ENCODE measurements at regions not wholly inside any gene's neighbourhood (a gene's known extent, or its start where the extent isn't known, plus 50 kb on each side); places are given as distances from the start of the nearest gene placed in this dataset.

- TF ChIP-seq CTCF (IDR thresholded peaks at IDR 0.05; ENCODE audit: unreplicated experiment): no peak
- H3K27ac Mint-ChIP-seq (ENCODE audit: low read depth, unreplicated experiment): no peak overlapping the region
- no peaks in the 10 kb centered on the region for H3K36me3 Mint-ChIP-seq (ENCODE audit: insufficient read depth, unreplicated experiment)
- intact Hi-C loops (cut with micrococcal nuclease): no loop called here
- ChIA-PET CTCF (no interaction called here), POLR2A (no interaction called here)
- DNase-seq (ENCODE audit: unreplicated experiment): no peak
- no peaks in the 10 kb centered on the region for H3K27me3 Mint-ChIP-seq (ENCODE audit: insufficient read depth, unreplicated experiment)
- no peak overlapping the region for H3K4me3 Mint-ChIP-seq (ENCODE audit: unreplicated experiment)
- H3K9me3 Mint-ChIP-seq (ENCODE audit: unreplicated experiment): no peaks in the 10 kb centered on the region
- H3K4me1 Mint-ChIP-seq (ENCODE audit: insufficient read depth, unreplicated experiment): peaks cover 16% of the 10 kb centered on the region
- no TSS peak for BruUV-seq (replicated peaks)
Measured at GRCh38 chr13:50587115-50587514, 256.4 kb downstream of the DLEU7 start.

- POLR2A ChIA-PET: no interaction called here
- Mint-ChIP-seq H3K4me1 (ENCODE audit: insufficient read depth, unreplicated experiment) (peaks cover 16% of the 10 kb centered on the region), H3K27ac (ENCODE audit: low read depth, unreplicated experiment) (no peak overlapping the region), H3K4me3 (ENCODE audit: unreplicated experiment) (no peak overlapping the region), H3K27me3 (ENCODE audit: insufficient read depth, unreplicated experiment) (no peaks in the 10 kb centered on the region), H3K36me3 (ENCODE audit: insufficient read depth, unreplicated experiment) (no peaks in the 10 kb centered on the region), H3K9me3 (ENCODE audit: unreplicated experiment) (no peaks in the 10 kb centered on the region)
- CTCF ChIA-PET: interaction anchor here (0.6 kb wide), 1 partner anchor 212 kb away, joined by 3 read pairs; no protein-coding TSS in a partner anchor
- no peak for DNase-seq (ENCODE audit: unreplicated experiment)
- no TSS peak for BruUV-seq (replicated peaks)
- no peak for TF ChIP-seq CTCF (IDR thresholded peaks at IDR 0.05; ENCODE audit: unreplicated experiment)
- intact Hi-C loops (cut with micrococcal nuclease): no loop called here
Measured at GRCh38 chr13:50587645-50588373, 255.7 kb downstream of the DLEU7 start.

GRCh38 chr13:50588491-50589130, 254.9 kb downstream of the DLEU7 start:
- no peak for TF ChIP-seq CTCF (IDR thresholded peaks at IDR 0.05; ENCODE audit: unreplicated experiment)
- H3K27me3 Mint-ChIP-seq (ENCODE audit: insufficient read depth, unreplicated experiment): no peaks in the 10 kb centered on the region
- DNase-seq (ENCODE audit: unreplicated experiment): no peak
- ChIA-PET POLR2A (no interaction called here), CTCF (interaction anchor here (1.1 kb wide), 1 partner anchor 105 kb away, joined by 3 read pairs; no protein-coding TSS in a partner anchor)
- intact Hi-C loops (cut with micrococcal nuclease): no loop called here
- peaks cover 16% of the 10 kb centered on the region for H3K4me1 Mint-ChIP-seq (ENCODE audit: insufficient read depth, unreplicated experiment)
- peak overlapping the region; percentile 64 for H3K27ac Mint-ChIP-seq (ENCODE audit: low read depth, unreplicated experiment)
- no TSS peak for BruUV-seq (replicated peaks)
- H3K9me3 Mint-ChIP-seq (ENCODE audit: unreplicated experiment): no peaks in the 10 kb centered on the region
- H3K36me3 Mint-ChIP-seq (ENCODE audit: insufficient read depth, unreplicated experiment): no peaks in the 10 kb centered on the region
- no peak overlapping the region for H3K4me3 Mint-ChIP-seq (ENCODE audit: unreplicated experiment)

GRCh38 chr13:50589139-50589538, 254.4 kb downstream of the DLEU7 start:
- H3K27me3 Mint-ChIP-seq (ENCODE audit: insufficient read depth, unreplicated experiment): no peaks in the 10 kb centered on the region
- H3K4me1 Mint-ChIP-seq (ENCODE audit: insufficient read depth, unreplicated experiment): peaks cover 16% of the 10 kb centered on the region
- ChIA-PET CTCF (interaction anchor here (1.1 kb wide), 1 partner anchor 104 kb away, joined by 3 read pairs; no protein-coding TSS in a partner anchor), POLR2A (interaction anchor here (1.1 kb wide), 1 partner anchor 167 kb away, joined by 3 read pairs; no protein-coding TSS in a partner anchor)
- intact Hi-C loops (cut with micrococcal nuclease): no loop called here
- H3K4me3 Mint-ChIP-seq (ENCODE audit: unreplicated experiment): no peak overlapping the region
- H3K36me3 Mint-ChIP-seq (ENCODE audit: insufficient read depth, unreplicated experiment): no peaks in the 10 kb centered on the region
- H3K27ac Mint-ChIP-seq (ENCODE audit: low read depth, unreplicated experiment): peak overlapping the region; percentile 64
- H3K9me3 Mint-ChIP-seq (ENCODE audit: unreplicated experiment): no peaks in the 10 kb centered on the region
- no TSS peak for BruUV-seq (replicated peaks)
- no peak for TF ChIP-seq CTCF (IDR thresholded peaks at IDR 0.05; ENCODE audit: unreplicated experiment)
- peak; percentile 76 for DNase-seq (ENCODE audit: unreplicated experiment)
